NCI-H1105 treated with DMSO at 0.1 percent for 48 hours (cell line): ENCODE measurements at regions not wholly inside any gene's neighbourhood (a gene's known extent, or its start where the extent isn't known, plus 50 kb on each side); places are given as distances from the start of the nearest gene placed in this dataset.

Source experiments
- DNase-seq: peaks from one replicate; lab custom pipeline; 2025; lab: John Stamatoyannopoulos, UW

GRCh38 chr13:109857325-109857724 lies 70.9 kb upstream of the IRS2 start:
- no peak for DNase-seq

DNA sequence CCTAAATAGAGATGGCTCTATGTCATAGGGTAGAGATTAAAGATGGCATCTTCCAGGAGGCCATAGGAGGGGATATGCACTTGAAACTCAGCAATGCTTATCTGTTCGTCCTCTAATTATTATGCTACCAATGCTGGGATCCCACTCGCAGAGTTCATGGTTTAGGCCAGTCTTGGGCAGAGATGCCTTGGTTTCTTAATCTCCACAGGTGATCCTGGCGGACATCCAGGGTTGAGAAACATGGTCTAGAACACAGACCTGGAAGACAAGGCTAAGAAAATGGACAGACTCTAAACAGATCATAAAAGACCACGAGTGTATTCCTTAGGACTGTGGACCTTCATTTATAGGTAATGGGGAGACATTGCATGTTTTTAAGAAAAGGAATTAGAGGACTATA lies 70.0 kb upstream of the IRS2 start:
- no peak for DNase-seq

DNA sequence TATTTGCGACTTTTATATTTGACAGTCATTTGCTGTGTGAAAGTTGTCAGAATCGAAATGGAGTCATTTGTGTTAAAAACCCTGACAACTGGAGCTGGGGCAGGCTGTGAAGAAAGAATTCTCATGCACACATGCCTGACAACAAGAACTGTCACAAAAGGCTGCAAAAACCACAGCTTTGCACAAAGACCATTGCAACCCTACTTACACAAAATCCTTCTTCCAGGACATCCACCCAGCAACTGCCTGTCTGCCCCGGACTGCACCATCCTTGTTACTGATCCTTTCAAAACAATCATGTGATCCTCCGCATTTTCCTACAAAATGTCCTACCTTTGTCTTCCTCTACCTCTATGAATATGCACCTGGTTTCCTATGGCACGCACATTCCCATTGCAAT lies 66.8 kb upstream of the IRS2 start:
- DNase-seq: no peak

DNA sequence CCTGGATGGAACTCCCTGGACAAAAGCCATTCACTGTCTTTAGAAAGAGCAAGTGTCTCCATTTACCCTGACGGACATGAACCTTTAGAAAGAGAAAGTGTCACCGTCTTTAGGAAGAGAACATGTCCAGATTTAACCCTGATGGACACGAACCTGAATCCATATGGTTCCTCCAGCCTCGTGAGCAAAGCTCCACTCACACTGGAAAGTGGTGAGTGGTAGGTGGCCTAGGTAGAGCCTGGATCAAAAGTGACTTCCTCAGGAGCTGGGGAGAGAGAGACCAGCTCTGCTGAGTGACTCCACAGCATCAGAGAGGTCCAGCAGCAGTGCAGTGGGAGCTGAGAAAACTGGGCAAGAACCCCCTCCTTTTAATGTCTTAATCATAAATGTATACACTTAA lies 59.8 kb upstream of the IRS2 start:
- no peak for DNase-seq

DNA sequence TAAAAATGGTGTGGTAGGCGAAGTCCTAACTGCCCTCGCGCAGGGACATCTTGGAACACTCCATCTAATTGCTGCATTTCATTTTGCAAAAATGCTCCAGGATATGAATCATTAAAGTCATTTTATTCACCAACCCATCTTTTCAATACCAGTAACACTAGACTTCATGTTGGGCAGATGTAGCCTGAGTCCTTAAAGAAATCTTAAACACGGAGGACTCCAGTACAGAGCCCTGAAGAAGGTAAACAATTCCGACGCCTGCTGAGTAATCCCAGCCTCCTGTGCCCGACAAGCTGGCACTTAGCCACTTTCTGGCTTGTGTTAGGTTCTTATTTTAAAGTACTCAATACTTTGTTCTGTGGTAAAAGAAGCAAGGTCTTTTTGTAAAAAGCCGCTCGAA lies 58.0 kb upstream of the IRS2 start:
- DNase-seq: no peak

GRCh38 chr13:109843695-109844094 lies 57.3 kb upstream of the IRS2 start:
- no peak for DNase-seq

DNA sequence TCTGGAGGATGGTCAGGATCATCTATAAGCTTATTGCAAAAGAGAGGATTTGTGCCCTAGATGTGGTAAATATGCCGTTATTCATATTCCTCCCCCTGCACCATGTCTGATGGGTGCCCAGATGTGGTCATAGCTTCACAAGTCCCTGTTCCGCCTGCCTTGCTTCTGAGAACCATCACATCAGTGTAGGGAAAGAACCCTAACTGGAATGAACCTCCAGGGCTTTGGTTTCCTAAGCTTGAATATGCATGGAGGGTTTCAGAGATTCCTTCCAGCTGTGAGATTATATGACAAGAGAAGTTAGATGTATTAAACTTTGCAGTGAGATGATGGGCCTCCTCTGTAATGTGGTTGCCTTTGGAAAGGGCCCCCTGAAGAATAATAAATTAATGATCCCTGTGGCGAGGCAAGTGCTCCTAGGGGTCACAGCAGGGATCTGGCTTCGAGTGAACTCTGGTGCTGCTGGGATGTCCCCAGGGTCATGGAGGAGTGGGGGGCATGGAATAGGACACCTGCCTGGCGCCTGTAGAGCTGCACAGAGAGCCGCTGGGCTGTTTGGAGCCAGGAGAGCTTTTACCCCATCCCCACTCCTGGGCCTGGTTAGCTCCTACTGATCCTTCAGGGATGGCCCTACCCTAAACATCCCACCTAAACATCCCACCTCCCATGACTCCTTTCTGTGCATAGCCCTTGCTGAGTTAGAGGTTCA lies 56.0 kb upstream of the IRS2 start:
- no peak for DNase-seq

GRCh38 chr13:109840893-109841287 lies 54.5 kb upstream of the IRS2 start:
- no peak for DNase-seq

DNA sequence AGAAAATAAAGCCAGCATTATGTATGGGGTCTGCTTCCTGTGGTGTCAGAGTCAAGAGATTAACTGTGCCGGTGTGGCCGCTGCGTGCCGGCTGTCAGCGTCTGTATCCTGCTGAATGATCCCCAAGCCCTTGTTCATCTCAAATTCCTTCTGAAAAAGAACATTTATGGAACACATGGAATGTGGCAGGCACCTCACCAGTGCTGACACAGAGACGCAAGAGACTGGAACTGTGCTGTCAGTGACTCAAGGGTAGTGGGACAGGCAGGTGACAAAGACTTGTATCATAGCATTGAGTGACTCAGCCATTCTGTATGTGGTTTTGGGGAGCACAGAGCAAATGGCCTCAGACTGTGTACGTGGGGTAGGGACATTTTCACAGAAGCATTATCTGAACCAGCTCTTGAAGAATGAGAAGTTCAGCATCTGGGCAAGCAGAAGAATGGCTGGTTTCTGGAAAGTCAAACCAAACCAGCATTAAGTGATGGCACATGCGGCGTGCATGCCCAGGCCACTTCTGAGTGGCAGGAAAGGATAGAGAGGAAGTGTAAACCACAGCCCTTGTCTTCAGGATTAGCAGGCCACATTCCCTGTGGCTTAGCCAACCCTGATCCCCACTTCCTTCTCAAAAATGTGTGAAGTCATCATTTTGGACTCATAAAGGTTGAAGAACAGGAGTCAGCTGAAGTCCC lies 54.0 kb upstream of the IRS2 start:
- no peak for DNase-seq

- DNase-seq: no peak
Observed at GRCh38 chr13:109836629-109837607, 50.5 kb upstream of the IRS2 start.
